Neural cell (in vitro differentiated cells): ENCODE measurements at regions not wholly inside any gene's neighbourhood (a gene's known extent, or its start where the extent isn't known, plus 50 kb on each side); places are given as distances from the start of the nearest gene placed in this dataset.

ENCODE experiments used
- H2AFZ ChIP-seq: fragments of 200-600, 300-800 bp; sonication (generic), shearing (Covaris generic); 2 replicates; pipeline ENCODE4 v1.6.0; 2014; ENCODE audit warnings: low read depth, mild to moderate bottlenecking, antibody characterized with exemption, low read length, moderate library complexity
- H3F3A ChIP-seq: fragments of 200-600 bp; shearing (Covaris generic); 2 replicates; pipeline ENCODE4 v1.6.1; 2016; ENCODE audit warnings: mild to moderate bottlenecking, moderate library complexity, mixed read lengths, antibody characterized with exemption, low read length; ENCODE audit not compliant: insufficient read depth, poor library complexity, severe bottlenecking
- H3K27ac ChIP-seq: fragments of 200-600, 300-800 bp; sonication (generic), shearing (Covaris generic); 2 replicates; pipeline ENCODE4 v1.5.1; 2014; ENCODE audit warnings: mild to moderate bottlenecking, low read length, moderate library complexity
- H3K27me3 ChIP-seq: fragments of 300-800, 200-600 bp; sonication (generic), shearing (Covaris generic); 2 replicates; pipeline ENCODE4 v1.6.0; 2014; ENCODE audit warnings: mild to moderate bottlenecking, low read depth, low read length, moderate library complexity; ENCODE audit not compliant: insufficient read depth
- H3K36me3 ChIP-seq: fragments of 300-800, 200-600 bp; sonication (generic), shearing (Covaris generic); 2 replicates; pipeline ENCODE4 v1.5.1; 2014; ENCODE audit warnings: mild to moderate bottlenecking, antibody characterized with exemption, low read length, moderate library complexity; ENCODE audit not compliant: insufficient read depth
- H3K4me2 ChIP-seq: fragments of 300-800, 200-600 bp; sonication (generic), shearing (Covaris generic); 2 replicates; pipeline ENCODE4 v1.6.0; 2014; ENCODE audit warnings: mild to moderate bottlenecking, low read length
- H3K4me3 ChIP-seq: fragments of 300-800, 200-600 bp; sonication (generic), shearing (Covaris generic); 2 replicates; pipeline ENCODE4 v1.5.1; 2014; ENCODE audit warnings: mild to moderate bottlenecking, low read length, moderate library complexity
- H3K79me2 ChIP-seq: fragments of 200-600 bp; shearing (Covaris generic); replicated peaks from 2 replicates; pipeline ENCODE4 v1.6.0; 2014; ENCODE audit warnings: mild to moderate bottlenecking, low read length, moderate library complexity; ENCODE audit not compliant: insufficient read depth
- H3K9ac ChIP-seq: fragments of 300-800, 200-600 bp; sonication (generic), shearing (Covaris generic); 2 replicates; pipeline ENCODE4 v1.6.1; 2016; ENCODE audit warnings: mild to moderate bottlenecking, low read length, mixed read lengths
- H3K9me2 ChIP-seq: fragments of 200-600 bp; shearing (Covaris generic); 2 replicates; pipeline ENCODE4 v1.6.1; 2016; ENCODE audit warnings: mild to moderate bottlenecking, low read length, mixed read lengths; ENCODE audit not compliant: insufficient read depth
- H3K9me3 ChIP-seq: fragments of 200-600, 300-800 bp; sonication (generic), shearing (Covaris generic); 2 replicates; pipeline ENCODE4 v1.6.1; 2016; ENCODE audit warnings: mild to moderate bottlenecking, mixed run types, low read length, moderate library complexity, mixed read lengths
- H4K20me1 ChIP-seq: fragments of 200-600 bp; shearing (Covaris generic); 2 replicates; pipeline ENCODE4 v1.6.1; 2016; ENCODE audit warnings: mild to moderate bottlenecking, mixed run types; ENCODE audit not compliant: insufficient read depth
- CTCF ChIP-seq: fragments of 450-650 bp; IDR thresholded peaks from 2 replicates; pipeline ENCODE4 v1.5.1; 2014; ENCODE audit warnings: antibody characterized with exemption, mild to moderate bottlenecking, moderate library complexity; ENCODE audit not compliant: poor library complexity, severe bottlenecking
- EP300 ChIP-seq: fragments of 450-650 bp; conservative IDR thresholded peaks from 2 replicates; pipeline ENCODE4 v1.6.1; 2014; ENCODE audit warnings: antibody characterized with exemption, mild to moderate bottlenecking, moderate library complexity; ENCODE audit not compliant: poor library complexity, severe bottlenecking
- EZH2 ChIP-seq: fragments of 200-600, 300-800 bp; shearing (Covaris generic), sonication (generic); IDR thresholded peaks from 2 replicates; pipeline ENCODE4 v1.6.1; 2014; ENCODE audit warnings: antibody characterized with exemption, low read length, borderline replicate concordance, mild to moderate bottlenecking; ENCODE audit not compliant: insufficient read depth, poor library complexity, severe bottlenecking
- MXI1 ChIP-seq: fragments of 450-650 bp; conservative IDR thresholded peaks from 2 replicates; pipeline ENCODE4 v1.6.1; 2014; ENCODE audit warnings: antibody characterized with exemption, mild to moderate bottlenecking; ENCODE audit not compliant: poor library complexity, severe bottlenecking
- POLR2AphosphoS5 ChIP-seq: IDR thresholded peaks from 2 replicates; pipeline ENCODE4 v1.6.1; 2012
- RAD21 ChIP-seq: fragments of 450-650 bp; conservative IDR thresholded peaks from 2 replicates; pipeline ENCODE4 v1.6.1; 2014; ENCODE audit warnings: antibody characterized with exemption, mild to moderate bottlenecking, moderate library complexity
- REST ChIP-seq: IDR thresholded peaks from 2 replicates; pipeline ENCODE4 v1.6.1; 2012; ENCODE audit warnings: borderline replicate concordance
- SMC3 ChIP-seq: fragments of 450-650 bp; conservative IDR thresholded peaks from 2 replicates; pipeline ENCODE4 v1.6.1; 2014; ENCODE audit warnings: antibody characterized with exemption, mild to moderate bottlenecking, moderate library complexity; ENCODE audit not compliant: poor library complexity
- TAF1 ChIP-seq: IDR thresholded peaks from 2 replicates; pipeline ENCODE4 v1.6.1; 2012; ENCODE audit warnings: low read depth

GRCh38 chr3:152197451-152197850 is 71.3 kb upstream of the MBNL1 start:
- Histone ChIP-seq H3K9me3 (no peaks in the 10 kb centered on the region), H3K27me3 (no peaks in the 10 kb centered on the region), H3K4me2 (no peak overlapping the region), H4K20me1 (no peaks in the 10 kb centered on the region), H2AFZ (no peak overlapping the region), H3K36me3 (no peaks in the 10 kb centered on the region), H3K9ac (no peak overlapping the region), H3F3A (no peaks in the 10 kb centered on the region), H3K27ac (no peak overlapping the region), H3K4me3 (no peak overlapping the region), H3K79me2 (no peaks in the 10 kb centered on the region), H3K9me2 (no peaks in the 10 kb centered on the region)
- no peak for TF ChIP-seq RAD21
- no peak for TF ChIP-seq SMC3
- no peak for TF ChIP-seq EZH2
- TF ChIP-seq REST, result no peak
- no peak for TF ChIP-seq MXI1
- TF ChIP-seq POLR2AphosphoS5, result no peak
- TF ChIP-seq TAF1, result no peak
- no peak for TF ChIP-seq CTCF
- TF ChIP-seq EP300, result no peak

GRCh38 chr3:152197937-152198336 is 70.8 kb upstream of the MBNL1 start:
- no peaks in the 10 kb centered on the region for H3F3A ChIP-seq
- H2AFZ ChIP-seq, result no peak overlapping the region
- no peak overlapping the region for H3K27ac ChIP-seq
- H3K36me3 ChIP-seq, result no peaks in the 10 kb centered on the region
- no peaks in the 10 kb centered on the region for H3K9me3 ChIP-seq
- H3K27me3 ChIP-seq, result no peaks in the 10 kb centered on the region
- no peak overlapping the region for H3K4me2 ChIP-seq
- H3K79me2 ChIP-seq, result no peaks in the 10 kb centered on the region
- no peaks in the 10 kb centered on the region for H3K9me2 ChIP-seq
- no peaks in the 10 kb centered on the region for H4K20me1 ChIP-seq
- TF ChIP-seq EP300 (no peak), SMC3 (no peak), RAD21 (no peak), EZH2 (no peak), POLR2AphosphoS5 (no peak), MXI1 (no peak), CTCF (no peak)
- no peak overlapping the region for H3K9ac ChIP-seq
- no peak overlapping the region for H3K4me3 ChIP-seq
